ENCODE measurements at regions not wholly inside any gene's neighbourhood (a gene's known extent, or its start where the extent isn't known, plus 50 kb on each side); places are given as distances from the start of the nearest gene placed in this dataset.

GRCh38 chr4:64559571-64559970 lies 150.3 kb upstream of the TECRL start:
- no peaks in the 10 kb centered on the region for H3K36me3 Mint-ChIP-seq
- H3K27ac ChIP-seq (ENCODE audit: low read length) = no peak overlapping the region
- no peak for TF ChIP-seq CTCF (IDR thresholded peaks at IDR 0.05)
- WGBS (ENCODE audit: insufficient coverage) = 87% methylated on average over 4 of the region's 4 CpGs
- no peaks in the 10 kb centered on the region for H3K36me3 ChIP-seq (ENCODE audit: control insufficient read depth, insufficient read depth, low read length)
- no peaks in the 10 kb centered on the region for H3K27me3 ChIP-seq (ENCODE audit: control insufficient read depth, insufficient read depth, low read length)
- DNase-seq = no peak
- H3K4me1 Mint-ChIP-seq = no peaks in the 10 kb centered on the region
- H3K9me3 ChIP-seq (ENCODE audit: control insufficient read depth, insufficient read depth, low read length) = no peaks in the 10 kb centered on the region
- no peaks in the 10 kb centered on the region for H3K27me3 Mint-ChIP-seq (ENCODE audit: low read depth in 2 of 2)
- H3K9me3 Mint-ChIP-seq = peaks cover 2 to 9% of the 10 kb centered on the region in 2 donors
- H3K4me3 Mint-ChIP-seq = no peak overlapping the region
- intact Hi-C loops (cut with micrococcal nuclease) = no loop called here
- no peaks in the 10 kb centered on the region for H3K4me1 ChIP-seq (ENCODE audit: control insufficient read depth, insufficient read depth, low read length)
- no peak for ATAC-seq
- no peak overlapping the region for H3K4me3 ChIP-seq (ENCODE audit: low read length)
- no peak overlapping the region for H3K27ac Mint-ChIP-seq

- no peak for DNase-seq
- no peaks in the 10 kb centered on the region for H3K4me1 Mint-ChIP-seq
Measured at GRCh38 chr4:64551125-64551524, 141.9 kb upstream of the TECRL start.

GRCh38 chr4:64545593-64545992 lies 136.3 kb upstream of the TECRL start:
- no peak for TF ChIP-seq CTCF (IDR thresholded peaks at IDR 0.05)
- Mint-ChIP-seq H3K4me3 (no peak overlapping the region), H3K36me3 (no peaks in the 10 kb centered on the region), H3K9me3 (peaks cover 2 to 9% of the 10 kb centered on the region in 2 donors), H3K27ac (no peak overlapping the region), H3K4me1 (no peaks in the 10 kb centered on the region), H3K27me3 (ENCODE audit: low read depth in 2 of 2) (no peaks in the 10 kb centered on the region)
- H3K4me1 ChIP-seq (ENCODE audit: control insufficient read depth, insufficient read depth, low read length) = no peaks in the 10 kb centered on the region
- no peak for DNase-seq
- no peaks in the 10 kb centered on the region for H3K27me3 ChIP-seq (ENCODE audit: control insufficient read depth, insufficient read depth, low read length)
- 92% methylated on average over 15 of the region's 15 CpGs for WGBS (ENCODE audit: insufficient coverage)
- H3K9me3 ChIP-seq (ENCODE audit: control insufficient read depth, insufficient read depth, low read length) = no peaks in the 10 kb centered on the region
- no peak overlapping the region for H3K27ac ChIP-seq (ENCODE audit: low read length)
- intact Hi-C loops (cut with micrococcal nuclease) = no loop called here
- no peak for ATAC-seq
- H3K36me3 ChIP-seq (ENCODE audit: control insufficient read depth, insufficient read depth, low read length) = no peaks in the 10 kb centered on the region
- no peak overlapping the region for H3K4me3 ChIP-seq (ENCODE audit: low read length)

More at GRCh38 chr4:64551125-64551524, 141.9 kb upstream of the TECRL start:
- no peaks in the 10 kb centered on the region for H3K27me3 Mint-ChIP-seq (ENCODE audit: low read depth in 2 of 2)
- H3K27me3 ChIP-seq (ENCODE audit: control insufficient read depth, insufficient read depth, low read length) = no peaks in the 10 kb centered on the region
- no peaks in the 10 kb centered on the region for H3K9me3 ChIP-seq (ENCODE audit: control insufficient read depth, insufficient read depth, low read length)
- no peak overlapping the region for H3K4me3 ChIP-seq (ENCODE audit: low read length)
- no peak for ATAC-seq
- no peak overlapping the region for H3K27ac Mint-ChIP-seq
- no peak overlapping the region for H3K4me3 Mint-ChIP-seq
- intact Hi-C loops (cut with micrococcal nuclease) = no loop called here
- no peak overlapping the region for H3K27ac ChIP-seq (ENCODE audit: low read length)
- H3K4me1 ChIP-seq (ENCODE audit: control insufficient read depth, insufficient read depth, low read length) = no peaks in the 10 kb centered on the region
- no peak for TF ChIP-seq CTCF (IDR thresholded peaks at IDR 0.05)
- H3K9me3 Mint-ChIP-seq = peaks cover 4 to 9% of the 10 kb centered on the region in 2 donors
- H3K36me3 ChIP-seq (ENCODE audit: control insufficient read depth, insufficient read depth, low read length) = no peaks in the 10 kb centered on the region
- no peaks in the 10 kb centered on the region for H3K36me3 Mint-ChIP-seq

GRCh38 chr4:64539234-64539849 lies 130.1 kb upstream of the TECRL start:
- no peaks in the 10 kb centered on the region for H3K9me3 ChIP-seq (ENCODE audit: control insufficient read depth, insufficient read depth, low read length)
- peak; percentile 18 for TF ChIP-seq CTCF (IDR thresholded peaks at IDR 0.05)
- no peaks in the 10 kb centered on the region for H3K4me1 ChIP-seq (ENCODE audit: control insufficient read depth, insufficient read depth, low read length)
- ATAC-seq (no peak), DNase-seq (peak in 1 of 2 donors; percentile 3)
- no peaks in the 10 kb centered on the region for H3K27me3 ChIP-seq (ENCODE audit: control insufficient read depth, insufficient read depth, low read length)
- Mint-ChIP-seq H3K9me3 (peaks cover 2 to 8% of the 10 kb centered on the region in 2 donors), H3K4me1 (no peaks in the 10 kb centered on the region), H3K4me3 (no peak overlapping the region), H3K36me3 (no peaks in the 10 kb centered on the region), H3K27me3 (ENCODE audit: low read depth in 2 of 2) (no peaks in the 10 kb centered on the region), H3K27ac (no peak overlapping the region)
- H3K36me3 ChIP-seq (ENCODE audit: control insufficient read depth, insufficient read depth, low read length) = no peaks in the 10 kb centered on the region
- no peak overlapping the region for H3K27ac ChIP-seq (ENCODE audit: low read length)
- no peak overlapping the region for H3K4me3 ChIP-seq (ENCODE audit: low read length)
- intact Hi-C loops (cut with micrococcal nuclease) = no loop called here
- no CpG with 5 or more reads among the region's 4 CpGs for WGBS (ENCODE audit: insufficient coverage)
